Naive thymus-derived CD4-positive, alpha-beta T cell (primary cell): ENCODE measurements at regions not wholly inside any gene's neighbourhood (a gene's known extent, or its start where the extent isn't known, plus 50 kb on each side); places are given as distances from the start of the nearest gene placed in this dataset.

ENCODE experiments used
- ATAC-seq: fragments of 150-1000 bp; cut with Tn5 transposase; 2 replicates; pipeline ENCODE4 v1.10.0; 2021; ENCODE audit warnings: mild to moderate bottlenecking, moderate library complexity
- CTCF ChIA-PET: fragments of 350-600 bp; sonication (Branson Sonifier 250); formaldehyde crosslinking; loops from one replicate; lab custom pipeline; 2021; ENCODE audit warnings: antibody characterized with exemption; lab: Charles Lee
- POLR2A ChIA-PET: fragments of 350-600 bp; sonication (Branson Sonifier 250); formaldehyde crosslinking; loops from one replicate; lab custom pipeline; 2021; ENCODE audit warnings: antibody characterized with exemption, inconsistent platforms; lab: Charles Lee
- DNase-seq, 9 donors: peaks; one replicate each; pipeline versions ENCODE4 v3.0.0 to v3.0.0-alpha.2; 2020 to 2022; ENCODE audit warnings: mixed read lengths in 1 of 9
- H3K27ac ChIP-seq: one replicate; pipeline ENCODE4 v1.7.0; 2013; ENCODE audit warnings: mild to moderate bottlenecking, low read depth, low read length, moderate library complexity
- H3K27me3 ChIP-seq, 2 donors: one replicate each; pipeline ENCODE4 v1.7.0; 2013; ENCODE audit warnings: low read length in 2 of 2, mild to moderate bottlenecking in 2 of 2, moderate library complexity in 2 of 2; ENCODE audit not compliant: control insufficient read depth in 2 of 2, insufficient read depth in 2 of 2
- H3K36me3 ChIP-seq, 3 experiments: 1 replicate in 2 of 3; 2 replicates in 1 of 3; pipeline ENCODE4 v1.7.0; 2013; ENCODE audit warnings: low read length in 3 of 3, mild to moderate bottlenecking in 3 of 3, moderate library complexity in 1 of 3; ENCODE audit not compliant: insufficient read depth in 3 of 3, control insufficient read depth in 2 of 3
- H3K4me1 ChIP-seq, 2 donors: one replicate each; pipeline ENCODE4 v1.7.0; 2013; ENCODE audit warnings: low read length in 2 of 2, mild to moderate bottlenecking in 2 of 2, moderate library complexity in 1 of 2; ENCODE audit not compliant: control insufficient read depth in 2 of 2, insufficient read depth in 2 of 2
- H3K4me3 ChIP-seq: 2 replicates; pipeline ENCODE4 v1.7.0; 2013; ENCODE audit warnings: mild to moderate bottlenecking, low read length
- H3K9me3 ChIP-seq, 3 experiments: 1 replicate in 2 of 3; 2 replicates in 1 of 3; pipeline ENCODE4 v1.7.0; 2013; ENCODE audit warnings: low read length in 3 of 3; ENCODE audit not compliant: control insufficient read depth in 2 of 3
- H3K27ac Mint-ChIP-seq, 9 donors: one replicate each; pipeline ENCODE4 v1.8.0; 2020 to 2022; ENCODE audit warnings: mixed read lengths in 9 of 9, mild to moderate bottlenecking in 8 of 9, moderate library complexity in 5 of 9, inconsistent platforms in 2 of 9
- H3K27me3 Mint-ChIP-seq, 5 donors: one replicate each; pipeline ENCODE4 v1.8.0; 2021 to 2022; ENCODE audit warnings: mixed read lengths in 5 of 5, mild to moderate bottlenecking in 1 of 5
- H3K36me3 Mint-ChIP-seq, 5 donors: one replicate each; pipeline ENCODE4 v1.8.0; 2020 to 2022; ENCODE audit warnings: mixed read lengths in 5 of 5, mild to moderate bottlenecking in 3 of 5, inconsistent platforms in 1 of 5
- H3K4me1 Mint-ChIP-seq, 7 donors: one replicate each; pipeline ENCODE4 v1.8.0; 2020 to 2022; ENCODE audit warnings: mixed read lengths in 7 of 7, mild to moderate bottlenecking in 3 of 7, inconsistent platforms in 1 of 7
- H3K4me3 Mint-ChIP-seq, 10 donors: one replicate each; pipeline ENCODE4 v1.8.0; 2020 to 2022; ENCODE audit warnings: mild to moderate bottlenecking in 10 of 10, mixed read lengths in 10 of 10, moderate library complexity in 6 of 10, inconsistent platforms in 2 of 10
- H3K9me3 Mint-ChIP-seq, 11 donors: one replicate each; pipeline ENCODE4 v1.8.0; 2020 to 2022; ENCODE audit warnings: mixed read lengths in 11 of 11, mild to moderate bottlenecking in 4 of 11, inconsistent platforms in 1 of 11, moderate library complexity in 1 of 11
- intact Hi-C, 2 donors: fragments of 100-400 bp; cut with micrococcal nuclease; formaldehyde crosslinking; loops; one replicate each; pipeline ENCODE4 v1.15.1; 2023

- Mint-ChIP-seq H3K36me3 (peaks cover 0 to 36% (median 9%) of the 10 kb centered on the region in 5 donors), H3K4me1 (peaks cover 6 to 67% (median 22%) of the 10 kb centered on the region in 7 donors), H3K9me3 (no peaks in the 10 kb centered on the region), H3K4me3 (no peak overlapping the region), H3K27ac (peak overlapping the region in 2 of 9 donors; percentile 11 to 60), H3K27me3 (no peaks in the 10 kb centered on the region)
- peaks cover 5 to 13% of the 10 kb centered on the region in 2 donors for H3K4me1 ChIP-seq
- H3K4me3 ChIP-seq = no peak overlapping the region
- no peaks in the 10 kb centered on the region for H3K27me3 ChIP-seq
- no peaks in the 10 kb centered on the region for H3K9me3 ChIP-seq
- ATAC-seq = peak; percentile 29
- H3K27ac ChIP-seq = no peak overlapping the region
- ChIA-PET POLR2A (no interaction called here), CTCF (no interaction called here)
- intact Hi-C loops = loop anchor here in 1 of 2 donors (10.0 kb wide), 1 partner anchor 128 kb away; no protein-coding TSS in a partner anchor
- no peak for DNase-seq
- H3K36me3 ChIP-seq = no peaks in the 10 kb centered on the region
These were observed 59.5 kb upstream of the FUT8 start for GRCh38 chr14:65352964-65353530.

GRCh38 chr14:65354131-65354530 is 58.4 kb upstream of the FUT8 start:
- peaks cover 0 to 34% (median 5%) of the 10 kb centered on the region in 5 donors for H3K36me3 Mint-ChIP-seq
- Histone ChIP-seq H3K27ac (no peak overlapping the region), H3K9me3 (no peaks in the 10 kb centered on the region), H3K4me1 (peaks cover 5 to 13% of the 10 kb centered on the region in 2 donors), H3K4me3 (no peak overlapping the region), H3K36me3 (no peaks in the 10 kb centered on the region), H3K27me3 (no peaks in the 10 kb centered on the region)
- no peak for DNase-seq
- POLR2A ChIA-PET = no interaction called here
- no peak for ATAC-seq
- intact Hi-C loops = loop anchor here in 1 of 2 donors (10.0 kb wide), 1 partner anchor 129 kb away; no protein-coding TSS in a partner anchor
- CTCF ChIA-PET = no interaction called here
- H3K4me3 Mint-ChIP-seq = no peak overlapping the region
- peak overlapping the region in 1 of 9 donors; percentile 72 for H3K27ac Mint-ChIP-seq
- peaks cover 3 to 66% (median 16%) of the 10 kb centered on the region in 7 donors for H3K4me1 Mint-ChIP-seq
- H3K27me3 Mint-ChIP-seq = no peaks in the 10 kb centered on the region
- H3K9me3 Mint-ChIP-seq = no peaks in the 10 kb centered on the region

- Mint-ChIP-seq H3K4me1 (peaks cover 6 to 69% (median 16%) of the 10 kb centered on the region in 7 donors), H3K27me3 (no peaks in the 10 kb centered on the region), H3K9me3 (no peaks in the 10 kb centered on the region), H3K4me3 (no peak overlapping the region), H3K27ac (peak overlapping the region in 1 of 9 donors; percentile 72), H3K36me3 (peaks cover 0 to 39% (median 3%) of the 10 kb centered on the region in 5 donors)
- H3K9me3 ChIP-seq = no peaks in the 10 kb centered on the region
- no peak overlapping the region for H3K27ac ChIP-seq
- H3K4me3 ChIP-seq = no peak overlapping the region
- ChIA-PET CTCF (no interaction called here), POLR2A (no interaction called here)
- H3K4me1 ChIP-seq = peaks cover 5 to 13% of the 10 kb centered on the region in 2 donors
- H3K36me3 ChIP-seq = no peaks in the 10 kb centered on the region
- DNase-seq = no peak
- no peaks in the 10 kb centered on the region for H3K27me3 ChIP-seq
- no peak for ATAC-seq
- intact Hi-C loops = loop anchor here (5.0 to 10.0 kb wide), 3 partner anchors 67 to 132 kb away; no protein-coding TSS in a partner anchor
These were observed 57.8 kb upstream of the FUT8 start for GRCh38 chr14:65354715-65355114.

- H3K4me1 Mint-ChIP-seq = peaks cover 6 to 73% (median 16%) of the 10 kb centered on the region in 7 donors
- H3K36me3 Mint-ChIP-seq = peaks cover 0 to 45% (median 0%) of the 10 kb centered on the region in 5 donors
- no peaks in the 10 kb centered on the region for H3K9me3 Mint-ChIP-seq
- Histone ChIP-seq H3K27me3 (no peaks in the 10 kb centered on the region), H3K27ac (no peak overlapping the region), H3K4me3 (no peak overlapping the region), H3K4me1 (peaks cover 5 to 13% of the 10 kb centered on the region in 2 donors), H3K36me3 (no peaks in the 10 kb centered on the region), H3K9me3 (no peaks in the 10 kb centered on the region)
- peak in 3 of 9 donors; percentile 4 to 48 (median 16) for DNase-seq
- no peaks in the 10 kb centered on the region for H3K27me3 Mint-ChIP-seq
- POLR2A ChIA-PET = interaction anchor here (0.7 to 1.3 kb wide), 2 partner anchors 27 to 61 kb away, joined by 3 read pairs; no protein-coding TSS in a partner anchor
- ATAC-seq = peak; percentile 38
- CTCF ChIA-PET = no interaction called here
- peak overlapping the region in 6 of 9 donors; percentile 31 to 82 (median 62) for H3K27ac Mint-ChIP-seq
- H3K4me3 Mint-ChIP-seq = peak overlapping the region in 2 of 10 donors; percentile 21 to 52
- intact Hi-C loops = loop anchor here (2.0 to 10.0 kb wide), 4 partner anchors 20 to 134 kb away; no protein-coding TSS in a partner anchor
These were observed 56.1 kb upstream of the FUT8 start for GRCh38 chr14:65356327-65356836.

- Mint-ChIP-seq H3K27me3 (no peaks in the 10 kb centered on the region), H3K27ac (peak overlapping the region in 8 of 9 donors; percentile 16 to 84 (median 62)), H3K36me3 (peaks cover 0 to 44% (median 0%) of the 10 kb centered on the region in 5 donors), H3K4me3 (peak overlapping the region in 2 of 10 donors; percentile 21 to 52), H3K4me1 (peaks cover 6 to 72% (median 16%) of the 10 kb centered on the region in 7 donors), H3K9me3 (no peaks in the 10 kb centered on the region)
- ChIA-PET CTCF (no interaction called here), POLR2A (no interaction called here)
- ATAC-seq = no peak
- peaks cover 5 to 13% of the 10 kb centered on the region in 2 donors for H3K4me1 ChIP-seq
- no peak overlapping the region for H3K4me3 ChIP-seq
- no peak for DNase-seq
- intact Hi-C loops = loop anchor here (2.0 to 10.0 kb wide), 4 partner anchors 20 to 135 kb away; no protein-coding TSS in a partner anchor
- H3K27me3 ChIP-seq = no peaks in the 10 kb centered on the region
- no peaks in the 10 kb centered on the region for H3K9me3 ChIP-seq
- H3K36me3 ChIP-seq = no peaks in the 10 kb centered on the region
- no peak overlapping the region for H3K27ac ChIP-seq
These were observed 55.4 kb upstream of the FUT8 start for GRCh38 chr14:65357113-65357512.

- Mint-ChIP-seq H3K9me3 (no peaks in the 10 kb centered on the region), H3K27ac (peak overlapping the region in 4 of 9 donors; percentile 4 to 79 (median 38)), H3K36me3 (peaks cover 0 to 44% (median 0%) of the 10 kb centered on the region in 5 donors), H3K4me1 (peaks cover 6 to 74% (median 16%) of the 10 kb centered on the region in 7 donors), H3K27me3 (no peaks in the 10 kb centered on the region), H3K4me3 (peak overlapping the region in 1 of 10 donors; percentile 37)
- Histone ChIP-seq H3K27me3 (no peaks in the 10 kb centered on the region), H3K27ac (no peak overlapping the region), H3K9me3 (no peaks in the 10 kb centered on the region), H3K4me1 (peaks cover 5 to 13% of the 10 kb centered on the region in 2 donors), H3K36me3 (no peaks in the 10 kb centered on the region), H3K4me3 (no peak overlapping the region)
- ATAC-seq (no peak), DNase-seq (no peak)
- ChIA-PET CTCF (no interaction called here), POLR2A (no interaction called here)
- intact Hi-C loops = loop anchor here (1.0 to 10.0 kb wide), 5 partner anchors 21 to 135 kb away; no protein-coding TSS in a partner anchor
These were observed 54.8 kb upstream of the FUT8 start for GRCh38 chr14:65357689-65358088.
